ENCODE measurements at regions not wholly inside any gene's neighbourhood (a gene's known extent, or its start where the extent isn't known, plus 50 kb on each side); places are given as distances from the start of the nearest gene placed in this dataset.

GRCh38 chr2:142315346-142315745, 184.5 kb upstream of the LRP1B start:
- POLR2A ChIA-PET: no interaction called here
- intact Hi-C loops (cut with micrococcal nuclease): no loop called here
- Histone ChIP-seq H3K4me3 (replicated peaks in 1 of 3; ENCODE audit: insufficient read depth in 1 of 3, low read depth in 1 of 3, low read length in 3 of 3) (no peak overlapping the region), H3K79me2 (ENCODE audit: control insufficient read depth, insufficient read depth, low read length) (no peaks in the 10 kb centered on the region), H3K4me1 (ENCODE audit: control insufficient read depth, extremely low read depth, insufficient read depth, low read length) (no peaks in the 10 kb centered on the region), H3K36me3 (ENCODE audit: control insufficient read depth in 2 of 2, extremely low read depth in 1 of 2, insufficient read depth in 2 of 2, low read length in 2 of 2) (no peaks in the 10 kb centered on the region), H3K9me3 (replicated peaks; ENCODE audit: control insufficient read depth, insufficient read depth, low read length) (peaks cover 2% of the 10 kb centered on the region), H4K20me1 (replicated peaks; ENCODE audit: control insufficient read depth, extremely low read depth, insufficient read depth, low read length) (no peaks in the 10 kb centered on the region), H3K9me1 (replicated peaks; ENCODE audit: control insufficient read depth, extremely low read depth, insufficient read depth, low read length) (no peaks in the 10 kb centered on the region), H3K27me3 (ENCODE audit: control insufficient read depth in 2 of 2, insufficient read depth in 2 of 2, low read length in 2 of 2) (no peaks in the 10 kb centered on the region), H3K27ac (ENCODE audit: insufficient read depth, low read depth, low read length) (no peak overlapping the region), H3K4me2 (ENCODE audit: insufficient read depth, low read length) (no peak overlapping the region), H3K9ac (replicated peaks; ENCODE audit: extremely low read depth, insufficient read depth, low read length) (no peak overlapping the region), H2AFZ (ENCODE audit: low read depth, low read length) (no peak overlapping the region)
- no TSS peak for BruUV-seq (replicated peaks)
- dilution Hi-C loops (cut with MboI; ENCODE audit: extremely low pct_ligation_motif_present, low sequenced_read_pairs): no loop called here
- DNase-seq (ENCODE audit: low read depth, low spot score) (no peak), FAIRE-seq (no peak)
- TF ChIP-seq MAX (IDR thresholded peaks at IDR 0.05; ENCODE audit: insufficient read depth, insufficient read length) (no peak), POLR2A (IDR thresholded peaks at IDR 0.05; ENCODE audit: low read depth, low read length) (no peak), FOS (IDR thresholded peaks at IDR 0.05; ENCODE audit: borderline replicate concordance, insufficient read depth, low read length) (no peak), GATA2 (IDR thresholded peaks at IDR 0.05; ENCODE audit: insufficient read depth, insufficient read length, low read depth, low read length) (no peak), EZH2 (IDR thresholded peaks at IDR 0.05; ENCODE audit: borderline replicate concordance, low read depth, low read length, severe bottlenecking) (no peak), JUN (IDR thresholded peaks at IDR 0.05; ENCODE audit: borderline replicate concordance, insufficient read depth, insufficient read length, low read depth) (no peak), POLR2AphosphoS5 (IDR thresholded peaks at IDR 0.05; ENCODE audit: insufficient read depth, low read depth, low read length) (no peak)
- CTCF ChIA-PET: no interaction called here

- no peak overlapping the region for H3K4me2 ChIP-seq (ENCODE audit: insufficient read depth, low read length)
- H3K27ac ChIP-seq (ENCODE audit: insufficient read depth, low read depth, low read length): no peak overlapping the region
- FAIRE-seq (no peak), DNase-seq (ENCODE audit: low read depth, low spot score) (no peak)
- ChIA-PET CTCF (no interaction called here), POLR2A (no interaction called here)
- dilution Hi-C loops (cut with MboI; ENCODE audit: extremely low pct_ligation_motif_present, low sequenced_read_pairs): no loop called here
- no peak overlapping the region for H3K9ac ChIP-seq (replicated peaks; ENCODE audit: extremely low read depth, insufficient read depth, low read length)
- no peaks in the 10 kb centered on the region for H3K4me1 ChIP-seq (ENCODE audit: control insufficient read depth, extremely low read depth, insufficient read depth, low read length)
- no peaks in the 10 kb centered on the region for H3K79me2 ChIP-seq (ENCODE audit: control insufficient read depth, insufficient read depth, low read length)
- H3K36me3 ChIP-seq (ENCODE audit: control insufficient read depth in 2 of 2, extremely low read depth in 1 of 2, insufficient read depth in 2 of 2, low read length in 2 of 2): no peaks in the 10 kb centered on the region
- no peak overlapping the region for H3K4me3 ChIP-seq (replicated peaks in 1 of 3; ENCODE audit: insufficient read depth in 1 of 3, low read depth in 1 of 3, low read length in 3 of 3)
- H3K9me1 ChIP-seq (replicated peaks; ENCODE audit: control insufficient read depth, extremely low read depth, insufficient read depth, low read length): no peaks in the 10 kb centered on the region
- TF ChIP-seq FOS (IDR thresholded peaks at IDR 0.05; ENCODE audit: borderline replicate concordance, insufficient read depth, low read length) (no peak), POLR2AphosphoS5 (IDR thresholded peaks at IDR 0.05; ENCODE audit: insufficient read depth, low read depth, low read length) (no peak), MYC (IDR thresholded peaks at IDR 0.05; ENCODE audit: low read depth, low read length) (no peak)
- peaks cover 3% of the 10 kb centered on the region for H3K9me3 ChIP-seq (replicated peaks; ENCODE audit: control insufficient read depth, insufficient read depth, low read length)
- no peaks in the 10 kb centered on the region for H4K20me1 ChIP-seq (replicated peaks; ENCODE audit: control insufficient read depth, extremely low read depth, insufficient read depth, low read length)
- H2AFZ ChIP-seq (ENCODE audit: low read depth, low read length): no peak overlapping the region
- intact Hi-C loops (cut with micrococcal nuclease): no loop called here
- H3K27me3 ChIP-seq (ENCODE audit: control insufficient read depth in 2 of 2, insufficient read depth in 2 of 2, low read length in 2 of 2): no peaks in the 10 kb centered on the region
- no TSS peak for BruUV-seq (replicated peaks)
These were observed 183.3 kb upstream of the LRP1B start for GRCh38 chr2:142314164-142314563.

Measured in endothelial cell of umbilical vein (primary cell).